Muscle of back (tissue), 3 donors: ENCODE measurements at regions not wholly inside any gene's neighbourhood (a gene's known extent, or its start where the extent isn't known, plus 50 kb on each side); places are given as distances from the start of the nearest gene placed in this dataset.
"Not testable (repeated sequence)": the region's sequence is repeated elsewhere in the genome, so short reads cannot be mapped to it uniquely, and the experiment has no call there.

ENCODE experiments used
- DNase-seq, 3 donors: peaks; one replicate each; pipeline versions ENCODE4 v3.0.0 to v3.0.0-alpha.2; 2013

DNA sequence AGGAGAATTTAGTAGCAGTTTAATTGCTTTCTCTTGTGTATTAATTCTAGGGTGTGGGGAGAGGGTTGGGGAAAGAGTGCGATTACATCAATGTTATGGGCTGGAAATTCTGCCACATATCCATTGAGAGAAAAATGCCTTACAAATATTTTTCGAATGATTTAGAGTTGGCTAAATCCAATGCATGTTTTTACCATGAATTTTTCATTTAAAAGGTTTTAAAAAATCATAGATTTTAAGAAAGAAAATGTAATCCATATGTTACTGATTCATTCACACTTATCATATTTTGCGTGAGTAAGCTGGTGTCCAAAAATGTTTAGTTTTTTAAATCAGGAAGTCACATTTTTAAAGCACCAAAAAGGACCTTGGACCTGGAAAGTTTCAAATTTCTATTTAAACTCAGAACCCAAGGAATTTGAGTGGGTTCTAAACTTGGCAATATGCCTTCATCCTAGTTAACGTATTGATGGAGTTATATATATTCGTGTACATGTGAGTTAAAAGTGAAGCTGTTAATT is 627.4 kb upstream of the CITED2 start:
- peak; percentile 55 to 83 (median 77) for DNase-seq

DNA sequence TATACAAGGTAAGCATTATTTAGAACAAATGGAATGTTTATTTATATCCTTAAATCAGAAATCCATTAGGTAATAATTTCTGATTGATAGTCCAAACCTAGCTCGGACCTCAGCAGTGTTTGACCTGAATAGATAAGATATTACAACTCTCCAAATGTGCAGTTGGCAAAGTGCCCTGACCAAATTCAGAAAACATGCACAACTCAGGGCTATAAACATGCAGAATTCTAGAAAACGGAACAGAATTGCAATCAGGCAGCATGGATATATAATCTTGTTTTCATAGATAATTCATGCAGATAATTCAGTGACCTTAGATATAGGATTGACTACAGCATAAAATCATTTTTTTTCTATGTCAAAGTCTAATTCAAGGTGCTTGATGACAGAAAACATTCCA is 626.6 kb upstream of the CITED2 start:
- peak in 1 of 3 donors; percentile 46 for DNase-seq

DNA sequence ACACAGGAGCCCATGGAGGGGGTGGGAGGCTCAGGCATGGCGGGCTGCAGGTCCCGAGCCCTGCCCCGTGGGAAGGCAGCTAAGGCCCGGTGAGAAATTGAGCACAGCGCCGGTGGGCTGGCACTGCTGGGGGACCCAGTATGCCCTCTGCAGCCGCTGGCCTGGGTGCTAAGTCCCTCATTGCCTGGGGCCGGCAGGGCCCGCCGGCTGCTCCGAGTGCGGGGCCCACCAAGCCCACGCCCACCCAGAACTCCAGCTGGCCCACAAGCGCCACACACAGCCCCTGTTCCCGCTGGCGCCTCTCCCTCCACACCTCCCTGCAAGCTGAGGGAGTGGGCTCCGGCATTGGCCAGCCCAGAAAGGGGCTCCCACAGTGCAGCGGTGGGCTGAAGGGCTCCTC is 625.2 kb upstream of the CITED2 start:
- not testable (repeated sequence) for DNase-seq

DNA sequence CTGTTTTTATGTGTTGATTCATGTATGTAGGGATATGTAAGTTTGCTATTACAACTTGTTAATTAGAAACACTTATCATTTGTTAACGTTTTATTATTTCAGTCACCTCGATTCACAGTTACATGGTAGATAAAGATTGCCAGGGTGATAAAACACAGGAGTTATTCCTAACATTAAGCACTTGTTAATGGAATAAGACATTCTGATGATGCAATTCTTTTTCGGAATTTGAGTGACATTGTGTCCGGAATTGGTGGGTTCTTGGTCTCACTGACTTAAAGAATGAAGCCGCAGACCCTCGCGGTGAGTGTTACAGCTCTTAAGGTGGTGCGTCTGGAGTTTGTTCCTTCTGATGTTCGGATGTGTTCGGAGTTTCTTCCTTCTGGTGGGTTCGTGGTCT is 624.0 kb upstream of the CITED2 start:
- not testable (repeated sequence) for DNase-seq

DNA sequence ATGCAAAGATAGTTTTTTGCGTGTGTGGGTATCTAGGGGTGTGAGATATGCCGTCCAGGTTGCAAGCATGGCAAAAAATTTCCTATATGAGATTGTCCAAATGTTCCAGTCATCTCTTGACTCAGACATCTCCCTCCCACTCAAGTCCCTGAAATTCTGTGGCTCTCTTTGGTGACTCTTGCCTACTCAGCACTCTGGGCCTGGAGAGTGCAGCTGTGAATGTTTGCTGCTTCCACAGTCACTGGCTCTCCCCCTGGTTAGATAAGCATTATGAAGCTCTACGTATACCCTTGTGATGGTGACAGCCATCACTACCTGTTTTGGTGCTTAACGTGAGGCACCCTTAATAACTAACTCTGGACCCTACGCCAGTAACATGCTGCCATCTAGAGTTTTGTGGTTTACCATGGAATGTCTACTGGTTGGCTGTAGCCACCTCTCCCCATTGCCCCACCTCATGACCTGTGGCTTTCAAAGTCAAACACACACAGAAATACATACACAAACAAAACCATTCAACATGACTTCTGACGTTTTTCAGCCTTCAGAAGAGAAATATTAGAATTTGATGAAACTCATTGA is 621.9 kb upstream of the CITED2 start:
- no peak for DNase-seq

DNA sequence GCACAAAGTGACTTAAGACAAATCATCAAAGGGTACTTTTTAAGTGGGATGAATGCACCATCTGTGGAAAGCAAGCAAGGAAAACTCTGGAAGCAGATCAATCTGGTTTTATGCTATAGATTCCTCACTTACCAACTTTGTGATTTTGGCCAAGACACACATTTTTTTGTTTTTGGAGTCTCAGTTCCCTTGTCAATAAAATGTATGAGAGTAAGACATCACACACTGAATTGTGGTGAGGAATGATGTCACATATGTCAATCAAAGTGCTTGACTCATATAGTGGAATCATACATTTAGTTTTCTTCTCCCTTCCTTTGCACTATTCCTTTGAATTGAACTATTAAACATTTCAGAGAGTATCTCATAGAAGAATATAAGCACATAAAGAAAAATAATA is 620.5 kb upstream of the CITED2 start:
- DNase-seq, result no peak

DNA sequence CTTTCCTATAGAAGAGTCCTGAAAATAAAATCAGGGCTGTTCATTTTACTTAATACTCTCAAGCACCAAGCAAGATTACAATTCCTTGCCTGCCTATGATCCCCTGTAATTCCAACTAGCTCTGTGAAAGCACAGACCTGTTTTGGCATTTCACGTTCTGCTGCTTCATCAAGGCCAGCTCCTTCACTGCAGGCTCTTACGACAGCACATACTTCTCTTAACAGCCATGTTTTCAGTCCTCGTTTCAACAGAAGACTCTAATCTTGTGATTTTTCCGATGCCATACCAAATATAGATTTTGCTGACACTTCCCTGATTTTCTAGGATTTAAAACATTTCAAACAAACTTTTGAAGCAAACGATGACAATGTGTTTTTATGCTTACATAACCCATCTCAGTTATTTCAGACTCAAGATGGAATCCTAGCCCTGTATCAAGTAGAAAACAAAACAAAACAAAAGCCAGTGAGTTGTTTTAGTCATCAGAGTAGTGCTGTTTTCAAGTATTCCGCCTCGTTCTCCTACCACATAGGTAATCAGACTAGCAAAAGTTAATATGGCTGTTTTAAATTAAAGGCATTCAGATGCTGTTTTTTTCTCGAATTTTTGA is 616.5 kb upstream of the CITED2 start:
- peak in 1 of 3 donors; percentile 59 for DNase-seq

DNA sequence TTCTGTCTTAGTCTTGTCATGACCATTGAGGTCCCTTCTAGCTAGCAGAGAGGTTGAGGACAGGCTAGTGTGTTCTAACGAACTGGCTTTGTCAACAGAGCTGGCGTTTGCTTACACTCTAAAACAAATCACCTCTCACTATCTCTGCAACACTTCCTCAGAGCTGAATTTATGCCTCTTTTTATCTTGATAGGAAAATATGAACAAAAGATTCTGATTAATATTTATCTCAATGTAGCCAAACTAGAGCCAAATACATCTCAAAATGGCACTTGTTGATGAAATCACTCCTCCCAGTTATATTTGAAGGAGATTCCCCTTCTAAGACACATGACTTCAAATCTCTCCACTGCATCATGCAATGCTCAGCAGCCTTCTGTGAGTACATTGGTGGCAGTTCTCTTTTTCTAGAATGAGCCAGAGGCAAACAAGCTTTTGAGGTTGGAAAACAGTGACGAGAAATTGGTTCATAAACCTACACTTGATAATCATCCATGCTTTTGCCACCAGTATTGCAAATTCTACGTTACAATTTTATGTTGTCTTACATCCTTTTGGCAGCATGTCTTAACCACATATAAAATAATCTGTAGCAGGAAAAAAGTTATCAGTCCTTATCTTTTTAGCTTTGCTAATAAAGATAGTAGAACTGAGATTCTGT is 615.7 kb upstream of the CITED2 start:
- DNase-seq, result peak in 1 of 3 donors; percentile 26

DNA sequence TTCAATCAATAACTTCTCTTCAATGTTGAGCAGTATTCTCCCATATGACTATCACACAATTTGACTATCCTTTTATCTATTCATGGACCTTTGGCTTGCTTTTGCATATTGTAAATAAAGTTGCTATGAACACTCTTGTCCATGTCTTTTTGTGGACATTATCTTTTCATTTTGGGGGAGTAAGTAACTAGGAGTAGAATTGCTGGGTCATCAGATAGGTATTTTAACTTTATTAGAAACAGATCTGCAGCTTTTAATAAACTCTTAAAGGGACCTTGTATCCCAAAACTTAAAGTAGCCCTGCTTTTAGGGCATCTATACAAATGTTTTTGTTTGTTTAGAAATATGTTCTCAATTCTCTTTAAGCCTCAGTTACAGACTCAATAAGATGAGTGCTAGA is 614.2 kb upstream of the CITED2 start:
- DNase-seq, result no peak

DNA sequence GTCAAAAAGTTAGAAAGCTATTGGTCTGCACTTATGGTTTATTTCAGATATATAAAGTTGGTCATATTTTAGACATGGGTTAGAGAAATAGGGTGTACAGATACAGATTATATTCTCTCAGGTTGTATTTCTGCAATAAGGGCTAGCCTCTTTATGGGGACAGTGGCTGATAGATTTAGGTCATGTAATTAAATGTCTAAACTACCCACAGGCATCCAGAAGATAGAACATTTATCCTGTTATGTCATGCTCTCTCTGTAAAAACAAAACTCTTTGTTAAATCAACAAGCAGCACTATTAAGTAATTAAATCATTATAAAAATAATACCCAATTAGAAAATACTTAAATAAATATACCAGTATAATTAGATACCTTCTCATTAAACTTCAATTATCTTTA is 612.6 kb upstream of the CITED2 start:
- DNase-seq, result no peak

DNA sequence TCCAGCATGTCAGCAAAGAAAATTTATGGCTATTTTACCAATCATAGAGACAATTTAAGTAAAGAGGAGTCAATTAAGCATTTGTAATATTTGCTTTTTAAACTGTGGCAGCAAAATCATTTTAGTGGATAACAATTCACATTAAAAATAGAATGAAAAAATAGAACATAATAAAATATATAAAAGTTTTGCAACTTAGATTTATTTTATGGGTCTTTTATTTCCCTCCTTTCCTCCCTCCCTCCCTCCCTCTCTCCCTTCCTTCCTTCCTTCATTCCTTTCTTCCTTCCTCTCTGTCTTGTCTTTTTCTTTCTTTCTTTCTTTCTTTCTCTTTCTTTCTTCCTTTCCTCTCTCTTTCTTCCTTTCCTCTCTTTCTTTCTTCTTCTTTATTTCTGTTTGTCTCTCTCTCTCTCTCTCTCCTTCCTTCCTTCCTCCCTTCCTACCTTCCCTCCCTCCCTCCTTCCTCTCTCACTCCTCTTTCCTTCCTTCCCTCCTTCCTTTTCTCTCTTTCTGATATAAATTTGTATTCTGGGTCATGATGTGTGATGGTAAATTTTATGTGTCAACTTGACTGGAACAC is 610.9 kb upstream of the CITED2 start:
- DNase-seq, result no peak

DNA sequence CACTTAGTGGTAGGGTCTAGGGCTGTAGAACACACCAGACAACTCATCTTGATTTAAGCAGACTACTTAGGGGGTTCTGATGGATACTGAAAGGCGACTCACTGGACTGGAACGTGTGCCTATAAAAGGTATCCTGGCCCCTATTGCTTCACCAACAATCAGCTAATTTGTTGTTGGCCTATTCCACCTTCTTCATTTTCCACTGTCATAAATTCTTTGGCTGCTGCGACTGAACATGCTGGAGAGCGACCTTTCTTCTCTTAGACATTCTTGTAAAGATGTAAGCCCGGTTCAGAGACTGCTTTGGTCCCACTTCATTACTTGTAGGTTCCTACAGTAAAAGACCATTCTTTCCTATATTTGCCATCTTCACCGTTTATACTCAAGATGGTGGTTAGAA is 609.9 kb upstream of the CITED2 start:
- no peak for DNase-seq

DNA sequence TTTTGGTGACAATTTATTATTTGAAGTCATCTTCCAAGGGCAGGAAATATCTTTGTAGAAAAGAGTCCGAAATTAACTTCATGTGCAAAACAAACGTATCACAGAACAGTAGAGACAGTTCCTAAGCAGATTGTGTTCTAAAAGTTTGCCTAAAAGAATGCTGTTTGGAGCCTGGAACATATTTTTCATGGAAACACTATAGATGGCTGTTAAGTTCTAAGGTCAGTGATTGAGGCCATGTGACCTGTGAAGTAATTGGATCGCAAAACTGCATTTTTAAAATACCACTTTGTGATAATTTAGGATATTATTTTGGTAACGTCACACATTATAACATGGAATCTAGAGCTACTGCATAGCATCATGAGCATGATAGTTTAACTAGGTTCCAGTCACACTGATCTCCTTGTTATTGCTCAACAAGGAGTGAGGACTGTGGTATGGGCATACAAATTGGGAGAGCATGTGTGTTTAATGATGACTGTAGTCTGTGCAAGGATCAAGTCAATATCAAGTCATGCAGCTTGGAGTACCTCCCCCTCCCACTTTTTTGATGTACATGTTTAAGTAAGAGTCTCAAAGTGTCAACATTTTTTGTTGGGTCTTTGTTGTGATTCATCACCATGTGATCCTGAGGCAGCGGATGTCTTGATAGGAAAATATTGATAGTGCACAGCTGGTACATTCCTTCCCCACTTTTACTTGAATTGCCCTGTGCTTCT is 609.3 kb upstream of the CITED2 start:
- peak in 2 of 3 donors; percentile 27 to 57 for DNase-seq

DNA sequence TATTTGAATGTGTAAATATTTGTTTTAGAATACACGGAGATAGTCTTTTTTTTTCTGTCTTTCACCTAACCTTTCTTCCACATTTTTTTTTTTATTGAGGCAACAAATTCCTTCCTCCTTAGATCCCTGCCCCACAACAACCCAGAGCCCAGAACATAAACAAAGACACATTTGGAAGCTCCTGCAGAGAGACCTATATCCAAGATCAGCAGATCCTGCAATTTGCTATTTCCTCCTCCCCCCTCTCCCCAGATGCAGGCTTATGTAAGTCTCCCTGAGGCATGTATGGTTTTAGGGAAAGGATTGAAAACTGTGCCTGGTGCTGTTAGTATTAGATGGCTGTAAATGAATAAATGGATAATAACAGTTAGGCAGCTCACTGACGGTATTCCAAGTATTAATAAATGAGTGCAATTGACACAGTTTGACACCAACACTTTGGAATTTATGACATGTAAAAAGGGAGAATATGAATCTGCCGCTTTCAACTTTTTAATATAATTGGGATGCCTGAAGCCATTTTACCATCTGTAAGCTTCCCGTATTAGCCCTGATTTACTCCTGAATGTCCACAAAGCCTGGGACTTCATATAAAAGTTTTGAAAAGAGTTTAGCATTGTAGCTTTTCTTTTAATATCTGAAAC is 608.3 kb upstream of the CITED2 start:
- DNase-seq, result peak in 2 of 3 donors; percentile 76 to 80

DNA sequence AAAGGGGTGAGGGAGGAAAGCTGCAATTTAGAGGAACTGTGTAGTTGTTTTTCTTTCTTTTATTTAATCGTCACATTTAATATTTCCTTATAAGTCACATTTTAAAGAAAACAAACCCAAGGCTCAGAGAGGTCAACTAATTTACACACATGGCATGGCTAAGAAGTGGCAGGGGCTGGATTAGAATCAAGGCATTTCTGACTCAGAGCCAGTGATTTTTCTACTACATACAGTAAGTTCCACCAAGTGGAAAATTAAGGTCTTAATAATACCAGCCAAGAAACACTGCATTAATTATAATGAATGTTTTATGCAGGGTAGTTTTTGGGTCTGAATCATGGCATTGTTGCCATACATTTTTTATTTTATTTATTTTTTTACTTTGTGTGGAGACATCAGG is 607.7 kb upstream of the CITED2 start:
- no peak for DNase-seq

DNA sequence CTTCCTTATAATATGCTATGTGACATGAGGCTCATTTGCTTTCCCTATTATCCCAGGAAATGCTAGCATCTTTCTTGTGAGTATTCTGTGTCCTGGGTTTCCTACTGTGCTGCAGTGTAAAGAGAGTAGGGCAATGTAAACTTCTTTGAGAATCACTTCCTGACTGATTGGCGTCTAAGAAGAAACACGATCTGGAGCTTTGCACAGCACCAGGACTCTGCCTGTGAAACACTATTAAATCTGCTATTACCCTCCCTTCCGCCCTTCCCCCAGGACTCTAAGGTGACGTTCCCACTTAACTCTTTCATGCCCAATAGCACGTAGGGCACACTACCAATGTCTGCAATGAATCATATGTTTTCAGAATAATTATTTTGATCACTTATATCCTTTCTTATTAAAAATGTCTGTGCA is 607.3 kb upstream of the CITED2 start:
- peak; percentile 62 to 85 (median 74) for DNase-seq

DNA sequence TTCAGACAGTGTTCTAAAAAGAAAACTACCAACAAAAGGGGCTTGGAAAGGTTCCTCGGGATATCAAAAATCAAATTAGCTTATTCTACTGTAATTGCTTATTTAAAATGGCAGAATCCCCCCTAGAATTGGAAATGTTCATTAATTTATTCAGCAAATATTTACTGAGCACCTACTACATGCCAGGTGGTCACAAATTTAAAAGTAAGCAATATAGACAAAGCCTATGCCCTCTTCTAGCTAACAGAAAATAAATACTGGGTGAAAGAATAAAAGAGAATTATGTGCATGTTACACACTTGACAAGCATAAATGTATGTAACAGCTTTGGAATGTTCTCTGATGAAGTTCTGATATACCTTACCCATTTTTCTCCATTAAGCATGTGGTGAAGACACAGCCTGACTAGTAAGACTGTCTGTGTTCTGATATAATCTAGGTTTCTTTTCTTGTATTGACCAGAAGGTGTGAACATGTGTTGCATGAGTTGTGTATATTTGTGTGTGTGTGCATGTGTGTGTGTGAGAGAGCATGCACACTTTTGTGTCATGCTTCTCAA is 606.7 kb upstream of the CITED2 start:
- no peak for DNase-seq

DNA sequence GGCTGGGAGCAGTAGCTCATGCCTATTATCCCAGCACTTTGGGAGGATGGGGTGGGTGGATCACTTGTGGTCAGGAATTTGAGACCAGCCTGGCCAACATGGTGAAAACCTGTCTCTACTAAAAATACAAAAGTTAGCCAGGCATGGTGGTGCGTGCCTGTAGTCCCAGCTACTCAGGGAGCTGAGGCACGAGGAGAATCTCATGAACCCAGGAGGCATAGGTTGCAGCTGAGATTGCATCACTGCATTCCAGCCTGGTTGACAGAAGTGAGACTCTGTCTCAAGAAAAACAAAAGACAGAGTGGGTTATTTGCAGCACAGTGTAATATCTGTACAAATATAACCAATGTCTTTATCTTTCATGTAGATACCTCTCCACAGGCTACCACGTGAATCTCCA is 606.2 kb upstream of the CITED2 start:
- DNase-seq, result not testable (repeated sequence)

DNA sequence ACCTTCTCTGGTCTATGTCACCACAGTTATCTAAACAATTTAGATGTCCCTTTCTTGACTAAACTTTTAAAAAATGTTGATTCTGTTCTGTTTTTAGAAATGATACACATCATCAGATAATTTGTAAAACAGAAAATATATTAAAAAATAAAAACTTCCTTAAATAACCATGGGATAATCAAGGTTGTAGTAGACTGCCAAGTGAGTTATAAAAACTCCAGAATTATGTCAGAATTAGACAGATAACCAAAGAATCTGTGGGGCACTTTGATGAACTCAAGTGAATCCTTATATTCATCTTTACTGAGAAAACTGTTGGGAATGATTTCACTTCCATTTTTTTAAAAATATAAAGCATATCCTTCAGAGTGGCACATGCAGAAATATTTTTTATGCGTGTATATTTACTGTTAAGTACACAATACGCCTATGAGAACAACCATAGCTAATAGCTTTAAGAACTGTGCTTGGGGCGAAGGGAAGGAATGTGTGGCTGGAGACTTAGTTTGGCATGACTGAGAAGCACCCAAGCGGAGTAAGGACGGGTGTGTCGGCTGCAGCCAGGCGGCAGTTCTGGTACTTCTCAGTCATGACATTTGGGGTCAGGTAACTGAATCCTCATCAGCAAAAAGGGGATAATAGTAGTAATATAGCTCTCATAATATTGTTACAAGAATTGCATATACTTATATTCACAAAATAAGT is 604.7 kb upstream of the CITED2 start:
- no peak for DNase-seq

DNA sequence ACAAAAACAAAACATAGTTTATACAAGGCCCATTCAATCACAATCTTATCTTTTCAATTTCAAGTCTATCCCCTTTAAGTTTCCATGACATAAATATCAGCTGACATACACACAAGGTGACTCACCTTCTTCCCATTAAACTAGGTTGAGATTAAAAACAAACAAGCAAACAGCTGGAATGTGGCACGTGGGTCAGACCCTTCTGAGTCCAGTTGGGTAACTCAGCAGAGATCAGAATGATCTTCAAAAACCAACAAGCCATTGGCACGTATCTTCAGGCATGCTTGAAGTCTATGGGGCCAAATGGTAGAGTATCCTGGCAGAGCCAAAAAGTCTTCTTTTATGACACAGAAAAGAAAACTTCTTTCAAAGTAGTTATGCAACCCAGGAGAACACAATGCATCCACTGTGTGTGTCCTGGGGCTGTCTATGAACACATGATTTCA is 603.5 kb upstream of the CITED2 start:
- no peak for DNase-seq
